HEK293 (cell line): ENCODE measurements at regions not wholly inside any gene's neighbourhood (a gene's known extent, or its start where the extent isn't known, plus 50 kb on each side); places are given as distances from the start of the nearest gene placed in this dataset.
A peak's percentile ranks its signal among the peaks of the same experiment; 100 is the strongest.

Experiments
- CTCF ChIA-PET: fragments of 350-600 bp; formaldehyde crosslinking; extraction: SDS; loops from one replicate; lab custom pipeline; 2021; ENCODE audit warnings: antibody characterized with exemption; lab: Yijun Ruan, JAX
- POLR2A ChIA-PET: fragments of 300-600 bp; formaldehyde crosslinking; extraction: SDS; loops from one replicate; lab custom pipeline; 2020; ENCODE audit warnings: antibody characterized with exemption, inconsistent platforms; lab: Yijun Ruan, JAX
- H3K27ac ChIP-seq: fragments of 200-500 bp; sonication (Bioruptor generic); 2 replicates; pipeline ENCODE4 v1.5.1; 2014; ENCODE audit warnings: low read depth, low read length, control low read depth, inconsistent platforms; ENCODE audit errors: extremely low read depth
- H3K36me3 ChIP-seq, 2 experiments: fragments of 200-500 bp in 1 of 2; sonication (Bioruptor generic) in 1 of 2; 1 replicate in 1 of 2; 2 replicates in 1 of 2; pipeline ENCODE4 v1.5.1; 2014 to 2017; ENCODE audit warnings: inconsistent platforms in 2 of 2, low read length in 2 of 2; ENCODE audit not compliant: control insufficient read depth in 2 of 2, insufficient read depth in 1 of 2
- H3K4me1 ChIP-seq: fragments of 200-500 bp; sonication (Bioruptor generic); 2 replicates; pipeline ENCODE4 v1.5.1; 2014; ENCODE audit warnings: mild to moderate bottlenecking, low read length, inconsistent platforms; ENCODE audit not compliant: control insufficient read depth, insufficient read depth
- H3K4me3 ChIP-seq: 2 replicates; pipeline ENCODE4 v1.5.1; 2011; ENCODE audit warnings: low read depth, mild to moderate bottlenecking, control low read depth, low read length, moderate library complexity
- H3K9me3 ChIP-seq: fragments of 200-500 bp; sonication (Bioruptor generic); 2 replicates; pipeline ENCODE4 v1.5.1; 2014; ENCODE audit warnings: low read depth, low read length, inconsistent platforms; ENCODE audit not compliant: control insufficient read depth, insufficient read depth
- EGR2 ChIP-seq: fragments of 450-650 bp; formaldehyde crosslinking; IDR thresholded peaks from 2 replicates; pipeline ENCODE4 v1.5.1; 2016; ENCODE audit warnings: low read depth, missing biosample characterization, missing genetic modification characterization
- HOXA7 ChIP-seq: sonication (generic); formaldehyde crosslinking; IDR thresholded peaks from 2 replicates; pipeline ENCODE4 v1.8.1; 2022; ENCODE audit warnings: missing genetic modification reagents, borderline replicate concordance
- HOXD13 ChIP-seq: sonication (generic); formaldehyde crosslinking; IDR thresholded peaks from 2 replicates; pipeline ENCODE4 v1.8.0; 2022; ENCODE audit warnings: missing genetic modification reagents, borderline replicate concordance
- IKZF3 ChIP-seq: fragments of 450-650 bp; IDR thresholded peaks from 2 replicates; pipeline ENCODE4 v1.5.0; 2018; ENCODE audit warnings: missing biosample characterization, mild to moderate bottlenecking, missing genetic modification characterization, moderate library complexity
- KLF10 ChIP-seq: fragments of 450-650 bp; IDR thresholded peaks from 2 replicates; pipeline ENCODE4 v1.5.1; 2018; ENCODE audit warnings: missing biosample characterization, mild to moderate bottlenecking, missing genetic modification characterization
- KLF8 ChIP-seq: fragments of 450-650 bp; formaldehyde crosslinking; IDR thresholded peaks from 2 replicates; pipeline ENCODE4 v1.5.1; 2016; ENCODE audit warnings: missing biosample characterization, missing genetic modification characterization
- OVOL3 ChIP-seq: fragments of 450-650 bp; formaldehyde crosslinking; IDR thresholded peaks from 2 replicates; pipeline ENCODE4 v1.5.1; 2016; ENCODE audit warnings: missing biosample characterization, missing genetic modification characterization
- TRIM28 ChIP-seq: IDR thresholded peaks from 2 replicates; pipeline ENCODE4 v1.6.1; 2011; ENCODE audit warnings: low read length, control low read depth, borderline replicate concordance
- ZBTB7A ChIP-seq: fragments of 450-650 bp; formaldehyde crosslinking; IDR thresholded peaks from 2 replicates; pipeline ENCODE4 v1.5.1; 2016; ENCODE audit warnings: low read depth, missing biosample characterization, missing genetic modification characterization
- ZFP37 ChIP-seq: fragments of 450-650 bp; formaldehyde crosslinking; IDR thresholded peaks from 2 replicates; pipeline ENCODE4 v1.5.1; 2016; ENCODE audit warnings: missing biosample characterization, missing genetic modification characterization
- ZNF155 ChIP-seq: fragments of 450-650 bp; formaldehyde crosslinking; IDR thresholded peaks from 2 replicates; pipeline ENCODE4 v1.5.1; 2016; ENCODE audit warnings: missing biosample characterization, missing genetic modification characterization
- ZNF157 ChIP-seq: fragments of 450-650 bp; formaldehyde crosslinking; IDR thresholded peaks from 2 replicates; pipeline ENCODE4 v1.5.1; 2016; ENCODE audit warnings: missing biosample characterization, missing genetic modification characterization
- ZNF202 ChIP-seq: fragments of 450-650 bp; formaldehyde crosslinking; IDR thresholded peaks from 2 replicates; pipeline ENCODE4 v1.5.1; 2016; ENCODE audit warnings: missing biosample characterization, missing genetic modification characterization, borderline replicate concordance
- ZNF24 ChIP-seq: fragments of 450-650 bp; formaldehyde crosslinking; IDR thresholded peaks from 2 replicates; pipeline ENCODE4 v1.5.1; 2016; ENCODE audit warnings: missing biosample characterization, missing genetic modification characterization
- ZNF394 ChIP-seq: fragments of 450-650 bp; formaldehyde crosslinking; IDR thresholded peaks from 2 replicates; pipeline ENCODE4 v1.5.1; 2016; ENCODE audit warnings: missing biosample characterization, missing genetic modification characterization, mild to moderate bottlenecking, moderate library complexity, borderline replicate concordance
- ZNF416 ChIP-seq: fragments of 450-650 bp; formaldehyde crosslinking; IDR thresholded peaks from 2 replicates; pipeline ENCODE4 v1.5.1; 2016; ENCODE audit warnings: missing biosample characterization, missing genetic modification characterization
- ZNF501 ChIP-seq: fragments of 450-650 bp; formaldehyde crosslinking; IDR thresholded peaks from 2 replicates; pipeline ENCODE4 v1.5.1; 2016; ENCODE audit warnings: missing biosample characterization, missing genetic modification characterization
- ZNF571 ChIP-seq: fragments of 450-650 bp; formaldehyde crosslinking; IDR thresholded peaks from 2 replicates; pipeline ENCODE4 v1.5.0; 2017; ENCODE audit warnings: missing biosample characterization, missing genetic modification characterization
- ZNF610 ChIP-seq: fragments of 450-650 bp; formaldehyde crosslinking; IDR thresholded peaks from 2 replicates; pipeline ENCODE4 v1.5.1; 2016; ENCODE audit warnings: missing biosample characterization, missing genetic modification characterization, borderline replicate concordance
- ZNF623 ChIP-seq: fragments of 450-650 bp; formaldehyde crosslinking; IDR thresholded peaks from 2 replicates; pipeline ENCODE4 v1.5.1; 2016; ENCODE audit warnings: missing biosample characterization, missing genetic modification characterization
- ZNF626 ChIP-seq: fragments of 450-650 bp; sonication (Bioruptor Pico); formaldehyde crosslinking; IDR thresholded peaks from 2 replicates; pipeline ENCODE4 v1.5.1; 2018; ENCODE audit warnings: missing biosample characterization, missing genetic modification characterization, inconsistent platforms
- ZNF747 ChIP-seq: fragments of 450-650 bp; formaldehyde crosslinking; IDR thresholded peaks from 2 replicates; pipeline ENCODE4 v1.5.1; 2016; ENCODE audit warnings: missing biosample characterization, missing genetic modification characterization
- ZXDB ChIP-seq: fragments of 450-650 bp; formaldehyde crosslinking; IDR thresholded peaks from 2 replicates; pipeline ENCODE4 v1.5.1; 2016; ENCODE audit warnings: missing biosample characterization, missing genetic modification characterization
- TF ChIP-seq, protein P1 (sequence below): fragments of 450-650 bp; formaldehyde crosslinking; IDR thresholded peaks from 2 replicates; pipeline ENCODE4 v1.5.1; 2016; ENCODE audit warnings: missing biosample characterization, missing genetic modification characterization, borderline replicate concordance
- TF ChIP-seq, protein P2 (sequence below): fragments of 450-650 bp; formaldehyde crosslinking; IDR thresholded peaks from 2 replicates; pipeline ENCODE4 v1.5.1; 2017; ENCODE audit warnings: missing biosample characterization, missing genetic modification characterization

DNA sequence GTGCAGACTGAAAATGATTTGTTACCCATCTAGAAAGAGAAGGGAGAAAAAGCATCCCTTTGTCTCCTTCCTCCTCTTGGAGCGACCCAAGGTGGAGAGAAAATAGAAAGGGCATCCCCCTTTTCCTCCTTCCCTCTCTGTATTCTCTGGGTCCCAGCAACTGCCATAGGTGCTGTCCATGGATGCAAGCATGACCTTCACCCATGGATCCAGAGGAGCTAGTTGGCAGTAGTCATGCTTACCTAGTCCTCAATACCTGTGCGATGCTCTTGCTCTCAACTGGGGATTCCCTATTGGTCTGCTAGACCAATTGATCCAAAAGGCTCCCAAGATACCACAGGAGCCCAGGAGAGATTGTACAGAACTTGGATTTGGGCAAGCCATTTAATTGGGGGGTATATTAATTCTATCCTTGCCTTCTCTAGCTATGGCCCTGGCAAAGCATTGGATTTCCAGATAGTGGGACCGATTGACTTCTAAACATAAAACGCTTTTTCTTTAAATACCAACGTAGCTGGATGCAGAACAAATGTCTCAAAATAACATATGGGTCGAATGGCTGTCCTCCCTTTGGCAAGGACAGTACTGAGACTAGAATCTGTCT, 547.8 kb upstream of the IGFBP3 start (continued):
- TF ChIP-seq TRIM28, result peak; percentile 100; the same call in 1 of the 2 replicates
- TF ChIP-seq ZNF416 (tag by site-specific recombination), result no peak
- no peak for TF ChIP-seq ZNF155

DNA sequence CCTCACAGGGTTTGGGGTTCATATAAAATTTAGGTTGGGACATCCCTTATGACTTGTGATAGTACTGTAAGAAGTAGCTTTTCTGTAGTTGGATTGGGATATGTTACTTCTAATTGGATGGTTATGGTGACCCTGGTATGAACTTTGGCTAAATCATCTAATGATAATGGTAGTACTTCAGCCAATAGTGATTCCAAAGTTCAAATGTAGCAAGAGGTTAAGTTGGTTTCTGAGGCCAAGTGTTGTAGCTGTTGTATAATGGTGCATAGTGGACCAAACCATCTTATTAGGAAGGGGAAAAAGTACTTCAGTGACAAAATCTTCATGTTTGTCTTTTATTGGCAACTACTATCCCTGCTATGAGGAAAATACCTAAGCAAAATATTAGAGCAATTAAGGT, 542.1 kb upstream of the IGFBP3 start:
- Histone ChIP-seq H3K36me3 (no peaks in the 10 kb centered on the region), H3K27ac (no peak overlapping the region), H3K9me3 (no peaks in the 10 kb centered on the region), H3K4me3 (no peak overlapping the region), H3K4me1 (no peaks in the 10 kb centered on the region)
- no peak for TF ChIP-seq ZFP37
- TF ChIP-seq ZXDB (tag by site-specific recombination), result no peak
- no peak for TF ChIP-seq ZNF501 (tag by site-specific recombination)
- no peak for TF ChIP-seq ZNF623
- no peak for TF ChIP-seq HOXD13 (CRISPR knock-in tag)
- ChIA-PET POLR2A (no interaction called here), CTCF (interaction anchor here (1.2 kb wide), 1 partner anchor 26 kb away, joined by 4 read pairs; no protein-coding TSS in a partner anchor)

DNA sequence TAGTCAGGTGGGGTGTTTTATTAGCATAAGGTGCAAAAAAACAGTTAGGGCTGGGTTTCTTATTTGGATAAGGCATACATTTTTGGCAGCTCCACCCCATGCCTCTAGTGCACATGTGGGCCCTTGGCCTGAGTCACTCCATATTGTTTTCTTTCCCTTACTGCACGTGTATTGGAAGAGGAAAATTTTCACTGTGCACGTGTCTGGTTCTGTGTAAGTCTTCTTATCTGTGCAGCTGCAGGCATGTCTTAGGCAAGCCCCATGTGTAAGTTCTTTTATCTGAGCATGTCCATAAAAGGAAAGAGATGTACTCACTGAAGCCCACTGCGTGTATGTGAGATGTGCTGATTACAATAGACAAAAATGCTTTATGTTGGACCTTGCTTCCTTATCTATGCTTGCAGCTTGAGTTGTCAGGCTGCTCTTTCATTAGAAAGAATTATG, 540.3 kb upstream of the IGFBP3 start:
- CTCF ChIA-PET, result interaction anchor here (0.9 kb wide), 1 partner anchor 793 kb away, joined by 3 read pairs; no protein-coding TSS in a partner anchor
- no peak for TF ChIP-seq ZNF747 (tag by site-specific recombination)
- no peak for TF ChIP-seq ZNF24 (tag by site-specific recombination)
- TF ChIP-seq IKZF3, result no peak
- TF ChIP-seq HOXA7, result no peak
- no peak overlapping the region for H3K4me3 ChIP-seq
- H3K4me1 ChIP-seq, result no peaks in the 10 kb centered on the region
- no peaks in the 10 kb centered on the region for H3K9me3 ChIP-seq
- POLR2A ChIA-PET, result no interaction called here
- no peak overlapping the region for H3K27ac ChIP-seq
- no peaks in the 10 kb centered on the region for H3K36me3 ChIP-seq

DNA sequence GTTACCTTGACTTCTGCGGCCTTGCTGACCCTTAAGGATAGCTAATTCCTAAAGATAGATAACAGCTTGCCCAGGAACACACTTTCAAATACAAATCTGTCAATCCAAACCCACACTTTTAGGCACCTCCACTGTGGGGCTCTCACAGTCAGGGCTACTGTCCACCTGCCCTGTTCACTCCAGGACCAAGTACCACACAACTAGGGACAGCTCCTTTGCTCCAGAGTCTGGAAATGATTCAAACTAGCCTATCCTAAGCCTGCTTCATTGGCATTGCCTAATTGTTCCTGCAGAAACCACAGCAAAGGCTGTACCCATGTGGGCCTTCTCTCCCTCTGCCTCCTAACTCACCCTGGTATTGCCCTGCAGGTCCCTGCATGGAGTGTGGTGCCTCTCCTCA, 538.9 kb upstream of the IGFBP3 start:
- POLR2A ChIA-PET, result no interaction called here
- Histone ChIP-seq H3K4me3 (no peak overlapping the region), H3K9me3 (no peaks in the 10 kb centered on the region), H3K27ac (no peak overlapping the region), H3K36me3 (no peaks in the 10 kb centered on the region), H3K4me1 (no peaks in the 10 kb centered on the region)
- CTCF ChIA-PET, result no interaction called here
- TF ChIP-seq KLF8, result no peak
- TF ChIP-seq OVOL3 (tag by site-specific recombination), result no peak
- TF ChIP-seq ZNF571 (tag by site-specific recombination), result no peak
- TF ChIP-seq ZNF610, result no peak
- TF ChIP-seq, protein P1, sequence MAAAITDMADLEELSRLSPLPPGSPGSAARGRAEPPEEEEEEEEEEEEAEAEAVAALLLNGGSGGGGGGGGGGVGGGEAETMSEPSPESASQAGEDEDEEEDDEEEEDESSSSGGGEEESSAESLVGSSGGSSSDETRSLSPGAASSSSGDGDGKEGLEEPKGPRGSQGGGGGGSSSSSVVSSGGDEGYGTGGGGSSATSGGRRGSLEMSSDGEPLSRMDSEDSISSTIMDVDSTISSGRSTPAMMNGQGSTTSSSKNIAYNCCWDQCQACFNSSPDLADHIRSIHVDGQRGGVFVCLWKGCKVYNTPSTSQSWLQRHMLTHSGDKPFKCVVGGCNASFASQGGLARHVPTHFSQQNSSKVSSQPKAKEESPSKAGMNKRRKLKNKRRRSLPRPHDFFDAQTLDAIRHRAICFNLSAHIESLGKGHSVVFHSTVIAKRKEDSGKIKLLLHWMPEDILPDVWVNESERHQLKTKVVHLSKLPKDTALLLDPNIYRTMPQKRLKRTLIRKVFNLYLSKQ (tag by site-specific recombination), result no peak
- no peak for TF ChIP-seq TRIM28
- no peak for TF ChIP-seq ZNF626 (tag by site-specific recombination)
- TF ChIP-seq ZNF623, result no peak
- TF ChIP-seq EGR2 (tag by site-specific recombination), result no peak
- TF ChIP-seq, protein P2, sequence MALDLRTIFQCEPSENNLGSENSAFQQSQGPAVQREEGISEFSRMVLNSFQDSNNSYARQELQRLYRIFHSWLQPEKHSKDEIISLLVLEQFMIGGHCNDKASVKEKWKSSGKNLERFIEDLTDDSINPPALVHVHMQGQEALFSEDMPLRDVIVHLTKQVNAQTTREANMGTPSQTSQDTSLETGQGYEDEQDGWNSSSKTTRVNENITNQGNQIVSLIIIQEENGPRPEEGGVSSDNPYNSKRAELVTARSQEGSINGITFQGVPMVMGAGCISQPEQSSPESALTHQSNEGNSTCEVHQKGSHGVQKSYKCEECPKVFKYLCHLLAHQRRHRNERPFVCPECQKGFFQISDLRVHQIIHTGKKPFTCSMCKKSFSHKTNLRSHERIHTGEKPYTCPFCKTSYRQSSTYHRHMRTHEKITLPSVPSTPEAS (tag by site-specific recombination), result no peak
- TF ChIP-seq ZNF157 (tag by site-specific recombination), result no peak
- no peak for TF ChIP-seq KLF10 (tag by site-specific recombination)
- TF ChIP-seq ZBTB7A (tag by site-specific recombination), result no peak
- no peak for TF ChIP-seq ZNF394 (tag by site-specific recombination)
- TF ChIP-seq ZNF202 (tag by site-specific recombination), result no peak
